Posterior vena cava (tissue), 2 donors: ENCODE measurements at regions not wholly inside any gene's neighbourhood (a gene's known extent, or its start where the extent isn't known, plus 50 kb on each side); places are given as distances from the start of the nearest gene placed in this dataset.

Source experiments
- DNase-seq: peaks from one replicate; pipeline ENCODE4 v3.0.0-alpha.2; 2020; ENCODE audit warnings: low spot score
- intact Hi-C, 2 donors: fragments of 100-400 bp; cut with DNase I; formaldehyde crosslinking; loops; one replicate each; pipeline versions ENCODE4 v1.14.1 to v1.14.2; 2022 to 2023
- donor health status: DM: yes; HTN: yes; CAD: no.
- donor health status: DM: yes; HTN: yes; CAD: no.

DNA sequence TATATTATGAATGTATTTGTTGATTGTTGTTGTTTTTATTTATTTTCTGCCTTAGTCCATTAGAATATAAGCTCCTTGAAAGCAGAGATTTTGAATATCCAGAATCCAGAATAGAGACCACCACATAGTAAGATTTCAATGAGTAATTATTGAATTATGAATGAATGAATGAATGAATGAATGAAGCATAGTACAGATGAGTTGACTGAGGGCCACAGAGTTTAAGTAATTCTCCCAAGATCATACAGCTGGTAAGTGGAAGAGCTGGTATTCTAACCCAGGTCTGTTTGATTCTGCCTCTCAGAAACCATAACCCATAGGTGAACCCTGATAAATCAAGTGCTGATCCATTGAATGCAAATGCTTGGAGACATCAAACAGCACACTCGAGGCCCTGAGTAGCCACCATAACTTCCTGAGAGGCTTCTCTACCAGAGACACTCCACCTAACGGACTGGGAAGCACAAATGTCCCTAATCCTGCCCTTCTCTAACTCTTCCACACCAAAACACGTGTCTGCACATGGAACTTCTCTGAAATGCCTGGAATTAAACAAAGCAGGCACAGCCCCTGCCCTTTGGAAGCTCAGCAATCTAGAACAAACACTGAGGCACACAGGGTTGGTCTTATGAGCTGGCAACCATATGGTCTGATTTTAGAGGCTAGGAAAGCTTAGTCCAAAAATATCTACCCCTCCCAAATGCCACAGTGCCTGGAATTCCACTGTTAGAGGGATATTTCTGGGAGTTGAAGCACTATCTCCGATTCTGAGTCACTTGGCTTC lies 190.1 kb downstream of the FOXO1 start:
- DNase-seq = no peak
- intact Hi-C loops = no loop called here

DNA sequence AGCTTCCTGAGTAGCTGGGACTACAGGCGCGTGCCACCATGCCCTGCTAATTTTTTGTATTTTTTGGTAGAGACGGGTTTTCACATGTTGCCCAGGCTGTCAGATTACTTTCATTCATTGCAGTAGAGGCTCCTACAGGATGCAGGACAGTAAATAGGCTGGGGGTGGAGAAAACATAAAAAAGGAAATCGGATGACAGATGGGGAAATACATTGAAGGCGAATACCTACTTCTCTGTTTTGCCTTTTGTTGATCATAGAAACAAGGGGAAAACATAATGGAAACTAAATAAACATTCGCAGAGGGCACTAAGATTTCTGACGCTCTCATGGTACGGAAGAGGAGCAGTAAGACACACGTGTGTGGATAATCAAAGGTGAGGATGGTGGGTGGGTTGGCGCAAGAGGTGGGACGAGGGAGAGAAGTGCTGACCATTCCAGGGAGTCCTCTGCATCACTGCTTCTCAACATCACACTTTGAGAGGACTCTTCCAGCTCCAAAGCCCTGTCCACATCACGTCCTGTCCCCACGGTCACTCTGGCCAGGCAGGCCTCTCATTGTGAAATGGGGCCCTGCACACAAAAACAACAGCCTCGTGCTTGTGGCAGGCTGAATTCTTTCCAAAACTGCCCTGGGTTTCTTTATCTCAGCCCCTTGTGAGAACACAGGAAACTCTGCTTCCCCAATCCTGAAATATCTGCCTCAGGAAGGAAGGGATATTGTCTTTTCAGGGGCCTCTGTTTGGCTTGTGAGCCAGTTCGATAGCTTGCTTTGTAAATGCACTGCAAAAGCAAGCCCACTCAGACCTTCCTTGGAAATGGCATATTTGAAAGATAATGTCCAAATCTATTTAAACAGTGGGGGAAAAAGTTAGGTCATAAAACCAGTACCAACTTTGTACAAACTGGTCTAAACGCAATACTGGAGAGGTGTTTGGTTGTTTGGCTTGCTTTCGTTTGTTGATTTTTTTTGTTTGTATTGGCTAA lies 188.5 kb downstream of the FOXO1 start:
- intact Hi-C loops = no loop called here
- no peak for DNase-seq

DNA sequence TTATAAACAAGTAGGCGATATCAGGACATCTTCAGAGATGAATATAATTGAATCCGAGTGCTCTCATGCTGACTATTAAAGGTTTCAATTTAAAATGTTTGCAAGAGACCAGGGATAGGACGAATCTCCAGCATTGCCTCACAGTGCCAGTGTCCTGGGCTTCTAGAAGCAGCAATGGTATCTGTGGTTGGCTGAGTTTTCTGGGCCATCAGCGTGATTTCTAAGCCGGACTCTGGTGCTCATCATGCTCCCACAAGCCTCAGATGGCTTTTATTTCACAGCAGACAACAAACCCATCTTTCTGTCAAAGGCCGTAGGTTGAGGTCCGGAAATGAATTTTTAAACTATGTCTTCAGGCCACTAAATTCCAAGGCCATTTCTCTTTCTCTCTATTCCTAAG lies 187.7 kb downstream of the FOXO1 start:
- no peak for DNase-seq
- intact Hi-C loops = no loop called here

DNA sequence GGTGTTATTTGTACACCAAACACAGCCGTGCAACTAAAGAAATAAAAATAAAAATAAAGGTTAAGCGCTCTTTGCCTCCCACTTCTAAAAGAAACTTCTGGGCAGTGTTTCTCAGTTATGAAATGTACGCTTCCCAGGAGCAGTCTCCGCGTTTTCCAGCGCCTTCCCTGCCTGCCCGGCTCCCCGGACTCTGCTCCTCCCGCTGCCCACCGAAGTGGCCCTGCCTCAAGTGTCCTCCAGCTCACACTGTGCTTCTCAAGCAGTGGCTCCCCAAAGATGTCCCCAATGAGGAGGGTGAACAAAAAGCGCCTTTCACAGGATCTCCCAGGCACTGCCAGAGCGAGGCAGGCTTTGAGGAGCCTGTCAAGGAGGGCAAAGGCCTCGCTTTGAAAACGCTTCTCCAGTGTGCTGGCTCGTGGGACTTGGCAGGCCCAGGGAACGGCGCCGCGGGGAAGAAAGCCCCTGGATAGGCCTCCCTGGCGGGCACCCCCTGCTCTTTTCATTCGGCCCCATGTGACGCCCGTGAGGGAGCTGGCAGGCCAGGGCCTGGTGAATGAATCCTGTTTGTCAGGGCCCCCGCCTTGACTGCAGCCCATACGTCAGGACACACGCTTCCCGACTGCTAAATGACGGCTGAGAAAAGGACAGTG lies 187.1 kb downstream of the FOXO1 start:
- intact Hi-C loops = no loop called here
- no peak for DNase-seq

DNA sequence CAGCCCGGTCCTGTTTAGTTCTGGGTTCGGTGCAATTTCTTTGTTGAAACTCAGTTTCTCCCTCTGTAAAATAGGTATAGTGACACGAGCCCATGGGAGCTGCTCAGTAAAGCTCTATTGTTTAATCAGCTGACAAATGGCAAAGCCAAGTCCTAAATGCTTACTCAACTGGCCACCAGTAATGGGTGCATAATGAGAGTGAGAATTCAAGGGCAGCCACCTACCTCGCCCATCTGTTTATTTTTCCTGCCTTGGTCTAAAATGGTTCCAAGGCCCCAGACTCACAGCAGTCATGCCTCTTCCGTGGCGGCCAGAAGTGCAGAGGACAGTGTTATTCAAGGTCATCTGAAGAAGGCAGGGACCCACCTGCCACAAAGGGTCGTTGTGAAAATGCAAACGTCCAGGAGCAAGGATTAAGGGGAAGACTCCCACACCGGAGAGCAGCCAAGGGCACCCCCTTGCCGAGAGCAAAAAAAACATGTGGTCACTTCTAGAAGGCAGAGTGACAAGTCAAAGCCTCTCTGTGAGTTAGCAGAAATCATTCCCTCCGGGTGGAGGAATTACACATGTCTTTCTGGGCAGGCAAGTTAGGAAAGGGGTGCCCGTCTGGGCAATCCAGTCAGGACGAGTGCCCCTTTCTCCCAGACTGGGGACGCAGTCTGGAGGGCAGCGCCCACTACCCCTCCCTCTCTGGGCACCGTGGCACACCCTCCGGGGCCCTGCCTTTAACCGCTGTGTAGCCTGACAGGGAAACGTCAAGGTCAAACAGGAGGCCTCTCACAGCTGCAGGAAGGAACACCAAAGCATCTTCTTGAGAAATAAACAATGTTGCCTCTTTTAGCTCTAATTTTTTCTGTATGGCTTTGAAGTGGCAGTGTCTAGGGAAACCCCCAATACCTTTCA lies 186.2 kb downstream of the FOXO1 start:
- no peak for DNase-seq
- intact Hi-C loops = no loop called here

DNA sequence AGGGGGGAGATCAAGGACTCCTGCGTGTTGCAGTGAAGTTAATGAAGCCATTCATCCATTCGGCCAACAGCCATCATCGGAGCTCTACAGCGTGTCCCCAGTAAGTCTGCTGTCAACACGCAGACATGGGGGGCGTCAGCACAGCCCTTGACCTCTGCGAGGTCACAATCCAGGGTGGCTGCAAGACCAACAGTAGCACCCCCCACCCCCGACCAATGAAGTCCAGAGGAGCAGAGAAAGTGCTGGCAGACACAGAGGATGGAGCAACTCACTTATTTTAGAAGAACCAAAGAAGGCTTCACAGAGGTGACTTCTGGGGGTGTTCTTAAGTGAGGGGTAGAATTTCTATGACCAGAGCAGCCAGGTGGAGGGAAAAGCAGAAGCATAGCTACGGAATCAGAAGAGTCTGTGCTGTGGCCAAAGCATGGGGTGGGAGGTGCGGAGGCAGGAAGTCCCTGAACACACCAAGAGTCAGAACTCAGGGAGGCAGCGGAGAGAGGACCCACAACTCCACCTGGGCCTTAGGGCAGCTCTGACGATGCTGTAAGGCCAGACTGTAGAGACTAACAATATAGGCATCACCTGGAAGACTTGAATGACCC lies 185.4 kb downstream of the FOXO1 start:
- DNase-seq = no peak
- intact Hi-C loops = no loop called here

DNA sequence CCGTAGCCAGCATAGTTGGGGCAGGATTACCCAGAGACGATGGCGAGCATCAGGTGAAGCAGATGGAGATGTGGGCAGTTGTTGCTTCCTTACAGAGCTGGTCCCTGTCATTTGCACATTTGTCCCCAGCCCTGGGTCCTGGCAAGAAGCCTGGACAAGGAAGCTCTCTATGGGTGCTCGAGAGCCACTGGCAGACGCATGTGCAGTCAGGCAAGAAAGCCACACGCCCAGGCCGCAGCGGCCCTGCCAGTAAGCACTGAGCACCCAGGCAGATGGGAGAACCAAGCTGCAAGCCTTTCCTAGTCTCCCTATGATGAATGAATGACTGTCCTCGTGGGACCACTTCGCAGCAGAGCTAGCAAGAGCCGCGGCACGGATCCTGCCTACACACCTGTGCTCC lies 182.8 kb downstream of the FOXO1 start:
- intact Hi-C loops = no loop called here
- no peak for DNase-seq

DNA sequence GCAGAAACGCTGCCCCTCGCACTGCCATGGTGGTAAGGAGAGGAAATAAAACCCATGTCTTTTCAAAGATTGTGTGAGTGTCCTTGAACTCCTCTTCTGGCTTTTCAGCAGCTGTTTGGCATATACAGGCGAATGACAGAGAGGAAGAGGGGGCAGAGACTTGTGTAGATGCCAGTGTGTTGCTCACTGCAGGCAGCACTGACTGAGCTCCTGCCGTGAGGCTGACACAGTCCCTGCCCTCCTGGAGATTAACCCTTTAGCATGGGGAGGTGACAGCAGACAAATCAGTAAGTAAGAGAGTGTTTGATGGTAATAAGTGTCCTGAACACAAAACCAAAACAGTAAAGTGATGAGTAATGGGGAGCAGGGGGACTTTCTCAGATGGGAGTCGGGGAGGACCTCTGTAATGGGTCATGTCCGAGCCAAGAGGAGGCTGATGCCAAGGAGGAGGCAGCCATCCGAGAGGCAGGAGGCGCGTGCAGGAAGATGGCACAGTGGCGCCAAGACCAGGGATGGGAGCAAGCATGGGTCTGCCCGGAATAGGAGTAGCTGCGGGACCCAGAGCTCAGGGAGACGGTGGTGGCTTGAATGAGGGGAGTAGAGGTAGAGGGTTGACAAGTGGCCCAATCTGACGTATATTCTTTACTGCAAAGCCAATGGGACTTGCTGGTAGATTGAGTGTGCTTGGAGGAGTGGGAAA lies 182.2 kb downstream of the FOXO1 start:
- no peak for DNase-seq
- intact Hi-C loops = no loop called here

DNA sequence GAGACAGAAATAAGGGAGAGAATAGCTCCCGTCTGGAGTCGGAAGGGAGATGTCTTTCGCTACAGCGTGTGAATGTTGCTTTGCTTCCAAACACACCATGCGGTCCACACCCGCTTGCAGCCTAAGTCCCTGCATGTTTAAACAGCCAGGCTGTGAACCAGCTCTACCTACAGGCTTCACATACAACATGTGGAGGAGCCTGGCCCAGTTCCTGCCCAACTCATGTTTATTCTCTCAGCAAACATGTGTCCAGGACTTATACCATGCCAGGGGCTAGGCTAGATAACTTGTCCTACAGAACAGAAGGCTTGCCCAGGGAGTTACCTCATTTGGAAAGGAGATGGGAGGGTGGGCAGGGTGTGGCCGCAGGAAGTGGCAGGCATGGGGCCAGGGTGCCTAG lies 181.5 kb downstream of the FOXO1 start:
- DNase-seq = no peak
- intact Hi-C loops = no loop called here

DNA sequence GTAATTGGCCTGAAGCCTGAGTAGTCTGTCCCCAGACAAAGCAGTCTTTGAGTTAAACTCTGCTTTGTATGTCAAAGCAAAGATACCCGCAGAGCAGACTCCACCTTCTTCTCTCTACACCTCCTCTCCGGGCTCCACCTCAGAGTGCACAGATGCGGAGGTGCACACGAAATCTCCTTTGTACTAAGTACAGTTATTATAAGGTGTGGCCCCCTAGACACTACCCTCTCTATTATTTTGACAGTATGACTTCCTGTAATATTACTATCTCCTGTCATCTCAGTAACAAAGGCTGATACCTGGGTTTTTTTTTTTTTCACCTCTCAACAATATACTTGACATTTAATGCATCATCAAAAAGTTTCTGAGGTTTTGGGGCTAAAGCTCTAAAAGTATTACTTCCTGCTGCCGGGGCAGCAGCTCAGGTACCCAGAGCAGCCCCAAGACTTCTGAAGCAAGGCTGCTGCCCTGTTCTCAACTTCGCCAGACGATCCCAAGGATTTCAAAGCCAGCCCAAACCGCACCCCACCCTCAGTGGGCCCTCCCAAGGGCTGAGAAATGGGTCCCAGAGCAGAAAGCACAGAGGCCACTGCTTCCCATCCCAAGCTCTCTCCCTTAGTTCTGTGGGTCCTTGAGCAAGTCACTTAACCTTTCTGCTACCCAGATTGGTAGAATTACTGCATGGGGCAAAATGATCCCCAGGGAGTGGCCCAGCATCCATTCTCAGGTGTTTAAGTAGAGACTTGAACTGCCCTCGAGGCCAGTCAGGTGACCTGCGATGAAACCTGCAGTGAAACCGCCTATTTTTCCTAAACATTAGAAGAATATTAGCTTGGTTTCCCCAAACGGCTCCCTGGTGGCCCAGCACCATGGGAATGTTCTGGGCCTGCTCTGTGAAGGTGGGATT lies 180.6 kb downstream of the FOXO1 start:
- DNase-seq = no peak
- intact Hi-C loops = no loop called here

DNA sequence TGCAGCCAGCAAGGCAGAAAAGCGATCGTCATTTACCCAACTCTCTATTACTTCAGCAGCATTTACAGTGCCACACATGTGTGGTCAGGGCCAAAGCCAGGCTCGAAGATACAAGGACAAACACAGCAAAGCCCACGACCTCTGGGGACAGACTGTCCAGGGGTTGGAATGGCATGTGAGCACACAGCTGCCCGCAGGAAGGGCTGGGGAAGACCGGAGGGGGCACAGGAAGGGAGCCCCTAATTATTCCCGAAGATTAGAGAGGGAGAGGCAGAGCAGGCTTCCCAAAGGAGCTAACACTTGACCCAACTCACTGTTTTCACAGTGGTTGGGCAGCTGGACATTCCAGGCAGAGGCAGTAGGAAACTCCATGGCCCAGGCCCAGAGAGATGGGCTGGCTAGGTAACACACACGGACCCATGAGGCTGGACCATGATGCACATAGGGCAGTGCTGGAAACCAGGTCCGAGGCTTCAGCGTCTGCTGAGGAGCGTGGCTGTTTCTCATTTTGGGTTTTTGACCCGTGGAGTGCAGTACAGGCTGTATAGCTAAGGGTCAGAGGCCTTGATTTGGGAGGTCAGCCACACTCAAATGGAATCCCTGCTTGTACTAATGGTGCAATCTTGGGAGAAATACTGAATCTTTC lies 179.8 kb downstream of the FOXO1 start:
- intact Hi-C loops = no loop called here
- DNase-seq = no peak

DNA sequence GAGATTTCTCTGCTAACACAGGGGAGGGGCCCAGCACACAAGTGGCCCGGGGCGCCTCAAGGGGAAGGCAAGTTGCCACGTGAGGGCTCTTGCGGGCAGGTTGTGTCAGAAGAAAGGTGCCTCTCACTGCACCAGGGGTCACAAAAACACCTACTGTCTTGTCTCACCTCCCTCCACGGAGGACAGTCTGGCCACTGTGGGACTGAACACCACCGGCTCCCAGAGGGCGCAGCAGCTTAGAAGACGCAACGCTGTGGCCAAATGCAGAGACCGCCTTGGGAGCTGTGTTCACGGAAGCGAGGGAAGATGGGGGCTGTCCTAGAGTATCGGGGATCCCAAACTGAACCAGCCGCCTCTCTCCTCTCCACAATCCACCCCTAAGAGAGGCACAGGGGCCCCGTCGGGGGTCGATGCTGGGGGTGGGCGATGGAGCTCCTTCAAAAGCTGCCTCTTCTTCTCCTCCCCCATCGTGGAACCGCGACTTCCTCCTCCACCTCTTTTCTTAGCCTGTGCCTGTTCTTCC lies 177.5 kb downstream of the FOXO1 start:
- intact Hi-C loops = no loop called here
- no peak for DNase-seq

DNA sequence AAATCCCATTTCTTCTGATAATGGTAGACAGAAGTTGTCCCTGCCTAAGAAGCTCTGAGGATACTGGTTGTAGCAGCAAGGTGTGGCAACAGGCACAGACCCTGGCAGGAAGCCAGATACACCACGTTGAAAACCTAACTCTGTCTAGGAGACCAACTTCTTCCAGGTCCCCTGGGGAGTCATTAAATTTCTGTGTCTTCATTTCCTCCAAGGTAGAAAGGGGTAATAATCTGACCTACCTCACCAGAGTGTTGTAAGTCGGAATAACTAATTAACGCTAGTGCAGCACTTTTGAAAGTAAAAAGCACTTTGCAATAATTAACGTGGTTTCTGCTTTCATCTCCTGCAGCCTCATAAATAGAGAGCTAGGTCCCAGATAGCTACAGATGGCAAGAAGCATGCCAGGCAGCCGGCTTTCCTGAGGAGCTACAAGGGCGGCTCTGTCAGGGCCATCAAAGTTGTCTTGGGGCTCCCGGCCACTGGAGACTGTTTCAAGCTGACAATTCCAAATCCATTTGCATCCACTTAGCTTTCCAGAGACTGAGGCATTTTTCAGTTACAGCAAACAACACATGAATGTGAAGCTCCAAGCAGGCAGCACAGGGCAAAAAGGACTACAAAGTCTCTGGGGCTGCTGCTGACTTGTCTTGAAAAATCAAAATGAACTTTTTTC lies 176.2 kb downstream of the FOXO1 start:
- intact Hi-C loops = no loop called here
- no peak for DNase-seq

DNA sequence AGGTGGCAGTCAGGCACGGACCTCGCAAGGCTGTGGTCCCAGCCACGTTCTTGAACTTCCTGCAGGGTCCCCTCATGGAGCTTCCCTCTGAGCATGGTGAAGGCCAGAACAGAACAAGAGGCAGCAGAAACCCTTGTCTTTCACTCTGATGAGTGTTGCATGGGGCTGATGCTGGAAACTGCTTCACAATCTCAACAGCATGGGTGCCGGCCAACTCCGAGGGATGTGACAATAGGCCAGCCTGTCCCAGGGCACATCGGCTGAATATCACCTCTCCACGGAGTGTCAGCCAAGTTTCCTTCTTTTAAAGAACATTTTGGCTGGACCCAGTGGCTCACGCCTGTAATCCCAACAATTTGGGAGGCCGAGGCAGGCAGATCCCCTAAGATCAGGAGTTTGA lies 173.9 kb downstream of the FOXO1 start:
- no peak for DNase-seq
- intact Hi-C loops = no loop called here

DNA sequence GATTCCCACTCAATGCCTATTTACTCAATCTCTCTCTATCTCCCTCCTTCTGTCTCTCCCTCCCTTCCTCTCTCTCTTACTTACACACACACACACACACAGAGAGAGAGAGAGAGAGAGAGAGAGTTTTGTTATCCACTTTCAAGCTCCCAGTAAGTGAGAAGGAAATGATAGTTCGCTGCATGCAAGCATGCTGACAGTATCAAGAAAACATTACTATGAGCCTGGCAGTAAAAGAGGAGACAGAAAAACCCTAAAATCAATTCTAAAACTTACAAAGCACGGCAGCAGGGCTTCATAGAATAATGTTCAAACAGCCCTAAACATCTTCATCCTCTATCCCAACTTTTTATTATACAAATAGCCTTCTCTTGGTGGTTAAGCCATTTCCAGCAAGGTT lies 171.9 kb downstream of the FOXO1 start:
- no peak for DNase-seq
- intact Hi-C loops = no loop called here
